Peyer's patch (tissue), 4 donors: ENCODE measurements at regions not wholly inside any gene's neighbourhood (a gene's known extent, or its start where the extent isn't known, plus 50 kb on each side); places are given as distances from the start of the nearest gene placed in this dataset.

Experiments used
- CTCF ChIP-seq, 6 experiments: fragments of 450-650 bp in 4 of 6; fragments of 200-600 bp in 2 of 6; sonication (generic) in 1 of 6; IDR thresholded peaks; one replicate each; pipeline ENCODE4 v1.5.1; 2017 to 2019; ENCODE audit warnings: antibody characterized with exemption in 6 of 6, mild to moderate bottlenecking in 3 of 6, moderate library complexity in 1 of 6
- POLR2A ChIP-seq, 2 donors: fragments of 450-650 bp; IDR thresholded peaks; one replicate each; pipeline ENCODE4 v1.5.1; 2017; ENCODE audit warnings: antibody characterized with exemption in 2 of 2, mild to moderate bottlenecking in 2 of 2, moderate library complexity in 2 of 2

GRCh38 chr7:138204982-138205298 is 128.7 kb downstream of the AKR1D1 start:
- TF ChIP-seq CTCF (IDR thresholded peaks at IDR 0.05) (no peak), POLR2A (IDR thresholded peaks at IDR 0.05) (no peak)
